Stimulated activated CD8-positive, alpha-beta memory T cell treated with anti-CD3 and anti-CD28 coated beads, Interleukin-7, amount 100 ng/mL, for 4 hours (primary cell): ENCODE measurements at regions not wholly inside any gene's neighbourhood (a gene's known extent, or its start where the extent isn't known, plus 50 kb on each side); places are given as distances from the start of the nearest gene placed in this dataset.
"Not testable (repeated sequence)": the region's sequence is repeated elsewhere in the genome, so short reads cannot be mapped to it uniquely, and the experiment has no call there.

Source experiments
- DNase-seq, 2 donors: peaks; one replicate each; pipeline ENCODE4 v3.0.0-alpha.2; 2020; ENCODE audit warnings: low read depth in 2 of 2

DNA sequence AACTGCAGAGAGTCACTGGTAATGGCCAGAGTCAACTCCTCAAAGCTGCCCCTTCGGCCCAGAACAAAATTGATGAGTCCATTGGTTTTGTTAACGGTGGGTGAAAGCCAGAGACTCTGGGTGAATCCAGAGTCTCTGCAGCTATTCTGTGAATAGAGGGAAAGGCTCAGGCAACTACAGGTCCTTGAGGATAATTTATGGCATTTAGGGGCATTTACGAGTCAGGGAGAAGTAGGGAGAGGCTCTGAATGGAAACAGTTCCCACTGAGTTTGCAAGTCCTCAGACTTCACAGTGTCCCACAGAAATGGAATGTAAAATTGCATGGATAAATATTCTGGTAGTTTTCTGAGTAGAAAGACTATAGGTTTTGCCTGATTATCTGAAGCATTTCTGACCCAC is 257.8 kb downstream of the SEC61B start:
- DNase-seq: no peak

DNA sequence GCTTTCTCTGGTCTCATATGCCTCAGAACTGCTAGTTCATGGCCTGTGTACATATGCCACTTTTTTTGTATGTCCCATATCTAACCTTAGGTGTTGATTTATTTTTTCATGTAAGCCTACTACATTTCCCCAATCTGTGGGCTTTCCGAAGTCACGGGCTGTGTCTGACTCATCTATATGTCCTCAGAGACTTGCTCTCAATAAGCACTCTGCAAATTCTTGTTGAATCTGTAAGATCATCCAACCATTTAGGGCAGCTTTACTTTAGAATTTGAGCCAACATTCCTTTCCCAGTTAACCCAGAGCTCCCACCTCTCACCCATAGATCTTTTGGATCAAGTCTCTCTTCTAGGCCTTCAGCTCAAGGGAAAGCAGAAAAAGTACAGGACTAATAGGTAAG is 263.4 kb downstream of the SEC61B start:
- DNase-seq: no peak

DNA sequence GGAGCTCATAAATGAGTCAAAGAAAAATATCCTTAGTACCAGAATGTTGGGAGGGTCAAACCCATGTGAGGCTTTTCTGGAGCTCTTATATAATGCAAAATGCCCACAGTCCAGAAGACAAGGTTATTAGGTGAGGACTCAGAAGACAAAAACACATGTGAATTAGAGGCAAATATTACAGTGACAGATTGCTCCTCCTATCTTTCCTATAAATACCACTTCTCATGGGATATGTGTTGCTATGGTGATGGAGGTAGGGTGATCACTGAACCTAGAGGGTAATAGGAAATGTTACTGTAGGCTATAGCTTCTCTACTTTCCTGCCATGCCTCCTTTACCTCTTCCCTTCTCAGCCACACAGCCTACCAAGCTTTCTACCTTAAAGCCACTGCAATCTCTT is 264.6 kb downstream of the SEC61B start:
- no peak for DNase-seq

DNA sequence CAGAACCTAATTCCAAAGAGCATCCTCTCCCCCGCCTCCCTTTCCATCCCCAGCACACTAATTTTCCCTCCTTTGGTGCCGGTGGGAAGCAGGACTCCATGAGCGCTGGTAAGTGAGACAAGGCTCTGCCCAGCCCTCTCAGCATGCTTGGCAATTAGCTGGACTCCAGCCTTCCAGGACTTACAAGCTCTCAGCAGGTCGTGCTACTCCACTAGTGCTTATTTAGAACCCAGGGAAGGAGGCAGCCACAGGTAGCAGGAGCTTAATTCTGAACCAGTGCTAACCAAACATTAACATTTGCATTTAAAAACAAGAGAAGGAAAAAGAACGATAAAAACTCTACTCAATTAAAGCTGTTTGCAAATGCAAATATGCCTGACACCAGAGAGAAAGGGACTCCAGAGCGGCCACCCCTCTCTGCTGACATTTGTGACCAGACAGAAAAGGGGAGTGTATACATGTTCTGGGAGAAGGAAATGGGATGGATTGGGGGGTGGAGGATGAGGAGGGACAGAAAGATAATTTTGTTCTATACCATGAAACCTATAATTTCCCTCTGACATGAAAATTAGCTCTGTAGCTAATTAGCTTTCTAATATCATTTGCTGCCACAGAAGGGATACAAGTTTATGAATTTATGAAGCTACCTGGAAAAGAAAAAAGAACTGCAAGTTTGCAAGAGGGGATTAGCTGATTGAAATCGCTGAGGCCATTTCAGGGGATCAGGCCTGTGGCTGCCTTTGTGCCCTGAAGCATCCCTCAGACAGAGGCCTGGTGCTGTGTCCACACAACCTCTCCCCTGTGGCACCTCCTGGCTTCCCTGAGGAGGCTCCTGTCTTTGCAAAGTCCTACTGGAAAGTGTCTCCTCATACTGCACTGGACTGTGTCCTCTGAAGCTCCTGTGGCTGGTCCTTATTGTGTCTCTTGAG is 266.3 kb downstream of the SEC61B start:
- no peak for DNase-seq

DNA sequence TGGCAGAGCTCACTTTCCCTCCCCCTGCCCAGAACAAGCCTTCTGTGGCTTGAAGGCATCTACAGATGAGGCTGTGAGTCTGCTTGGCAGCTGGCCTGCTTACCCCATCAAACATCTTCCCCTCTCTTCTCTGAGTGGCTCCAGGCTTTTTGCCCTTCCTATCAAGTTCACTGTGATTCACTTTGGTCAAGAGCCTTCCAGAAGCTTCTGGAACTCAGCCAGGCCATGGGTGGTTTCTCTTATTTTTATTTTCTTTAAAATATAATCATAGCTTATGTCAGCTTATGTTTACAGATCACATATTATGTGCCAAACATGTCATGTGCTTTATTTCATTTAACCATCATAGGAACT is 267.0 kb downstream of the SEC61B start:
- DNase-seq: no peak

DNA sequence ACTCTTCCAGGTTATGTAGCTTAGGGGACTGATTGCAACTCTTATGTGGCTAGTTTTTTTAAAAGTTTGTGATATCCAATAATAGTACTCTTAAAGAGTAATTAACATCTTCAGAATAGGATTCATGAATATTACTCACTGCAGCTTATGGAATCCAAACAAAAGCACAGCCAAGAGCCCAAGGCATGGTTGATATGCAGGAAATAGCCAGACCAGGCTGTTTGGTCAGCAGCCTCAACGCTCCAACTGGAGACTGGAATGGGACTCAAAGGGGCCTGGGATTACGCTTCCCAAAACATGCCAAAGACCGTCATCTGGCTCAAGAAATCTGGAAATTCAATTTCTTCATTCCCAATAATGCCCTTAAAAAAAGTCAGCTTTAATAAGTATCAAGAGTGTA is 268.6 kb downstream of the SEC61B start:
- no peak for DNase-seq

DNA sequence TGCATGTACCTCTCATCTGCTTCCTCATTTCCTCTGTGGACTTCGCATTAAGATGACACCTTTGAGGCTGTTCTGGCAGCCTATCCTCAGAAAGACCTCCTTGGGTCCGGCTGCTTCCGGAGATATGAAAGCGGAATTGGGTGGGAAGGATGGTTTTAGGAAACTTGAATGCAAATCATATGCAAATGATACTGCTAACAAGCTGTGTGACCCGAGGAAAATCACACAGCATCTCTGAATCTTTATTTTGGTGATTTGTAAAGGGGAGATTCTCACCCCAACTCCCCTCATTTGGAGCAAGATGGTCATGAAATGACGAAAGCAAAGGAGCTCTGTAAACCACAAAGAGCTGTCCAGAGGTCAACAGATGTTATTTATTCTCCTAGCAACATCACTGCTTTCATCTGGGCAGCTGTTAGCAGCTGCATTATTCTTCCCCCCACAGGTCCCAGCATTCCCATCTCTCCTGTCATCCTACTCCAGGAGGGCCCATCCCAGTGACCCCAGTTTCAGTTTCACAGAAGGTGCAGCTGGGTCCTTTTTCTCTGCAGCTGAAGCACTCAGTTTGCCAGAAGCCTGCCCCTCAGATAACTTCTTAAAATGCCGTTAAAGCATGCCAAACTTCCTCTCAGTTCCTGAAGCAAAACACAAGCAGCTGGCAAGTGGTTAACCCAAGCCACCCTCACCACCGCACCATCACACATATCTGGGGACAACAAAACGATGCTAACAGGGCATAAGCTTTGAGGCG is 269.5 kb downstream of the SEC61B start:
- DNase-seq: no peak

DNA sequence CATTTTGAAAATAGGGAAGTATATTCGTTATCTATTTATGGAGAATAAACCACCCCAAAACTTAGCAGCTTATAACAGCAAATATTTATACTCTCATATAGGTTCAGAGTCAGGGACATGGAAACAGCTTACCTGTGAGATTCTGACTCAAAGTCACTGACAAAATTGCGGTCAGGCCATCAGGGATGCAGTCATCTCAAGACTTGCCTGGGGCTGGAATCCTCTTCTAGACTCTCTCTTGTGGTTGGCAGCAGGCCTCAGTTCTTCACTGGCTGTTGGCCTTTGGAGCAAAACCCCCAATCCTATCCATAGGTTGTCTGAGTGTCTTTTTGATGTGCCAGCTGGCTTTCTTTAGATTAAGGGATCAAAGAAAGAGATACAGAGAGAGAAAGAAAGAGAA is 275.6 kb downstream of the SEC61B start:
- DNase-seq: no peak

DNA sequence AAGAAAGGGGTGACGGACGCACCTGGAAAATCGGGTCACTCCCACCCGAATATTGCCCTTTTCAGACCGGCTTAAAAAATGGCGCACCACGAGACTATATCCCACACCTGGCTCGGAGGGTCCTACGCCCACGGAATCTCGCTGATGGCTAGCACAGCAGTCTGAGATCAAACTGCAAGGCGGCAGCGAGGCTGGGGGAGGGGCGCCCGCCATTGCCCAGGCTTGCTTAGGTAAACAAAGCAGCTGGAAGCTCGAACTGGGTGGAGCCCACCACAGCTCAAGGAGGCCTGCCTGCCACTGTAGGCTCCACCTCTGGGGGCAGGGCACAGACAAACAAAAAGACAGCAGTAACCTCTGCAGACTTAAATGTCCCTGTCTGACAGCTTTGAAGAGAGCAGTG is 276.9 kb downstream of the SEC61B start:
- DNase-seq: not testable (repeated sequence)

DNA sequence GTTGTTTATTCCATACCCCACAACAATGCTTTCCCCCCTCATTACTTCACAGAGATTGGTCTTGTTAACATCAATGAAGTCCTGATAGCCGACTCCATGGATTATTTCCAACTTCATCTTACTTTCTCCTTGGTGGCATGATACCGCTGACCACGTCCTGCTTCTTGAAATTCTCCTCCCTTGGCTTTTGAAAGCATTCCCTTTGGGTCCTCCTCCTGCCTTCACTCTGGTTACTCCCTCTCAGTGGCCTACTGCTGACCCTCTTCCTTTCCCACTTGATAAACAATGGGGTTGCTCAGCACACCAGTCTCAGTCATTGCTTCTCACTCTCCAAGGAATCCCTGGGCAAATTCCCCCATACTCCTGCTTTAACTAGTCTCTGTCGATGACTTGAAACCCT is 283.9 kb downstream of the SEC61B start:
- no peak for DNase-seq

DNA sequence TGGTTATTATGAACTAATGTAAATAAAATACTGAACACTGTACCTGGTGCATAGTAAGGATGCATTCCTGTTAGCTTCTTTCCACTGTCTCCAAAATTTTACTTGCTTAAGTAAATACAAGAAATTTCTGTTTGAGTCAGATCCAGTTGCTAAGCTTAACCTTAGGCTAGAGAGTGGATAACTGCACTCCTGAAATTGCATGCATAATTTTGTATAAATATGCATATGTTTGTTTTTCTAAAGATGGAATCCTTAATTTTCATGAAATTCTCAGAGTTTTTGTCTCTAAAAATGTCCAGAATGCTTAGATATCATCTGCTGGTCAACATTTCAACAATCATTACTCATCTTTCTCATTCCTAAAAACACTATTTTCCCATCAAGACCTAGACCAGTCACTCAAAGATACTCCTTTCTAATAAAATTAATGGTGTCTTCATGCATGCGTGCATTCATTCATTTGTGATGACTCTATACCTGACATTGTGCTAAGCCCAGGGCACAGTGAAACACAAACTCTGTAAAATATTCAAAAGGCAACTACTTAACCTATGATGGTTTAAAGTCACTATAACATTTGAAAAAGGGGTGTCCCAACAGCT is 284.8 kb downstream of the SEC61B start:
- DNase-seq: no peak

DNA sequence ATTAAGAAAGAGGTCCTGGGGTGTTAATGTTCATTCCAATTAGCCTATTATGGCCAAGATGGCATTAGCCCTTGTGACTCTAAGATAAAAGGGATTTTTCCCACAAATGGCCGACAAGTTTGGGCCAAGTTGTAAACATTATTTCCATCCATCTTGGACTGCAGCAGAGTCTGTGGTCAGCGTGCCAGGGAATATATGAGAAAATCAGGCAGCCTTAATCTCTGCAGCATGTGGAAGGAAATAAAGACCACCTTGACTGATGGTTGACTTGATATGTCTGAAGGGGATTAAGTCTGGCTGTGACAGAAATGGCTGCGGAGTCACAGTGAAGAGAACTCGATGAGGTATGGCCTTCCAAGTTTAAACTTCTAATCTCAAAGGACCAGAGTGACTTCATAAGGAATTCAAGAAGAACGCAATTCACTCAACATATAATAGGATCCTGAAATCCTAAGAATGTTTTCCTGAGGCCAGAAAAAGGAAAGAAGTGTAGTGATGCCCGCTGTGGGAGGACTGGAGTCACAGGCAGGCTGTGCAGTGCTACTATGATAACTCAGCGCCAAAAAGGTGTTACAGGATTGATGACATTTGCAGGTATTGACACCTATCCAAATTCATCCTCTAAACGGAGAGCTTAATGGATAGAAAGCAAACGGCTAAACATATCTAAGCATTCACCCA is 287.1 kb downstream of the SEC61B start:
- DNase-seq: no peak

DNA sequence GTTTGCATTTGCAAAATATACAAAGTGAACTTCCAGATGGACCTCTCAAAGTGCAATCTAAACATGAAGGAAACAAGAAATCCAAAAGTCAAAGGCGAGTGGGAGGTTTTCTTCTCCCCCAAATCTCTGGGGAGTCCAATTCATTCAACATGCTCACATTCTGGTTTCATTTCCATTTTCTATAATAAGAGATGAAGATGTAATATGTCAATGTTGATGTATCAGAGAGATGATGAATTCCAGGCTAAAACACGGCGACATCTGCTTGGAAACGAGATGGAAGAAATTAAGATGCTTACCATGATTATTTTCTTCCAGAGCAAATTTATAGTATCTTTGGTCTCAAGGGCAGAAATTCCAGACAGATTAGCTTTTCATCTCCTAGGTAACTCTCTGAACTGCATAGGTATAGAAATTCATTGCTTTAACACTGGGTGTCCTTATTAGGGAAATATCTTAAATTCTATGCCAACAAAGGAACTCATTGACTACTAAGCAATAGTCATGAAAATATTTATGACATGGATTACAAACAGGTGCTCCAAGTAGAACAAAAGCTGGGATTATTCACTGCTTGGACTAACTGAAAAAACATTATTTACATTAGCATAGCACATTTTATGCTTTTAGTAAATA is 287.9 kb downstream of the SEC61B start:
- DNase-seq: no peak

DNA sequence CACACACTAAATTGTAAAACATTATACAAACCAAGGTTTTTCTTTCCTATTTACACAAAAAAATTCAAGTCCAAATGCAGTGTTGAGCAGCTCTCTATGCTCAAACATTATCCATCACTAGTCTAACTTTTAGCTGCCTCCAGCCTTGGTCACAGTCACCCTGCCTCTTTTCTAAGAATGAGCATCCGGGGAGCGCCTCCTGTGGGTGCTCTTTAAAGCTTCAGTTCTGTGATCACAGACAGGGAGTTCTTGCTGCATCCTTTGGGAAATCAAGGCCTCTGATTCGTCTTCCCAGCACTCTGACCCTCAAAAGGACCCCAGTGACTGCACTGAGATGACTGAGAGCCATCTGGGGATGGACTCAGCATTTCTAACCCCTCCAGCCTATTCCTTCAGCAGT is 289.6 kb downstream of the SEC61B start:
- no peak for DNase-seq

DNA sequence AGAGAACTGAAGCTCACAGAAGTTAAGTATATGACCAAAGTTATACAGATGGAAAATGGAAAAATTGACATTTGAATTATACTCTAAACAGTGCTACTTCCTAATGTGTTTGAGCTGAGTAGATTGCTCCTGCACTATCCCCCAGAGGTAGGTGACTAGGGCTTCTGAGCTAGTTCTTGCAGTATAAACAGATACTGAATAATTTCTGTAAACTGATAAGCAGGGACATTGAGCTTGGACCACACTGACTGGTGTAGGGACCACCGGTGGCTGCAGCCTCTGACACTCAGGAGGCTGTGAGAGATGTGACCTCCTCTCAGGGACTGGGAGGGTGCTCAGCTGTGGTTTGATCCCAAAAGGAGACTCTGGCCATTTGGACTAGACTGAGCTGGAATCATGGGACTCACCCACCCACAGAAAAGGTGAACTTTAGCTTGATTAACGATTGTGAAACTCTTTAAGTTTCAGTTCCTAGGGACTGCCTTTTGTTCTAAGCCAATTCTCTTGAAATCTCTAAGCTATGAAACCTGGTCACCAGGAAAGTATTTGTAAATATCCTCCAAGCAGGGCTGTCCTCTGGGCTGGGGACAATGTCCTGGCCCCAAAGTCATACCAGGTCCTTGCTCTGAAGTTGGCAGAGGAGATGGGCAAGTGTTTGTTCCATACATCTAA is 291.5 kb downstream of the SEC61B start:
- DNase-seq: no peak

DNA sequence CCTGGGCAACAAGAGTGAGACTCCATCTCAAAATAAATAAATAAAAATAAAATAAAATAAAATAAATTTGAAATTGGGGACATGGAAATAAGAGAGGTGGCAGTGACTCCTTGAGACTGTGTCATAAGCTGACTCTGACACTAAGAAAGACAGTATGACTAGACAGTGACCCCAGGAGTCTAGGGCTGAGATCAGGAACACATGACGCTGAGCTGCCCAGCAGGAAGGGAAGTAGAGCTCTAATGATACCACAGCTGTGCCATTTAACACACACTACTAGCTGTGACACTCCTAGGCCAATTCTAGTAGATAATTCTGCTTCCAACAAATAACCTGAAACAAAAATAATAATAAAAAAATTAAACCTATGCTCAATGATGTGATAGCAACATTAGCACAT is 293.0 kb downstream of the SEC61B start:
- DNase-seq: no peak

DNA sequence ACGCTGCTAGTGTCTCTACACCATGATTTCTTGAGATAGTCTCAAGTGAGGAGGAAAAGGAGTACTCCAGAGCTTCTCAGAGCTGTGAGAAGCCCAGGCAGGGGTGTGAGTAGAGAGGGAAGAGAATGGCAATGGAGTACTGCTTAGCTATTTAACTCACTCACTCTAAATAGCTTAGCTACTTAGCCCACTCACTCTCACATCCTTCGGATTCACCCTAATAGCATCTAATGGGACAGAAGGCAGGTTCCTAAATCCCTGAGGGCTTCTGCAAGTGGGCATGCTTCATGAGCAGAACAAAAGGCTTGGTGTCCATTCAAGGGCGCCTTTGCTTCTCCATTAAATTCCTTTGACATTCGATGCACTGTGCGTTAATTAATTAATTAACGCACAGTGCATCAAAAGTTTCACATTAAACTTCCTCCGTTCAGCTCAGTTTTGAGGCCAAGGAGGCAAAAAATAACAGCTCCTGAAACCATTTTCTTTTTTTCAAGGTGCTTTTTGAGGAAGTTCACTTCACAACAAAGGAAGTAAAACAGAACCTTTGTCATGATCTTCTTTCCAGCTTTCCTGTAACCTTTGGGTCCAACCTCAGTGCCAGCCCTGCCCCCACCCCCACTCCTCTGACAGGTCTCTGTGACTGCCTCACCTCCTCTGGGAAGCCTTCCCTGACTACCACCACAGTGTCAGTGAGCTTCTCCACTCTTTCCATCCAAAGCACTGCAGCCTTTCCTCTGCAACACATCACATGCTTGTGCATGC is 294.0 kb downstream of the SEC61B start:
- no peak for DNase-seq

DNA sequence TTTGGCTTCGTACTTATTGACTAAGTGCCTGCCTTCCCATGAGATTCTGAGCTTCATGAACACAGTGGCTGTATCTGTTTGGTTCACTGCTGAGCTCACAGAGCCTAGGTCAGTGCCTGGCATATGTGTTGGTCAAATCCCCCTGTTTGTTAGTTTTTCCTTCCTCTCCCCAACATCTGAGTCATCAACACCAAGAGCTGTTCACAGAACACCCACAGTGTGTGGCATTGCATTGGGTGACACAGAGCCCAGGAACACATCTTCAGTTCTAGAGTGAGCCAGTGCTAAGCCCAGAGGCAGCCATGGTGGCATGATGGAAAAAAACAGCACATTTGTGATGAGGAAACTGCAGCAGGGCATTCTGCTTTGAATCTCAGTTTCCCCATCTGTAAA is 294.6 kb downstream of the SEC61B start:
- DNase-seq: no peak

DNA sequence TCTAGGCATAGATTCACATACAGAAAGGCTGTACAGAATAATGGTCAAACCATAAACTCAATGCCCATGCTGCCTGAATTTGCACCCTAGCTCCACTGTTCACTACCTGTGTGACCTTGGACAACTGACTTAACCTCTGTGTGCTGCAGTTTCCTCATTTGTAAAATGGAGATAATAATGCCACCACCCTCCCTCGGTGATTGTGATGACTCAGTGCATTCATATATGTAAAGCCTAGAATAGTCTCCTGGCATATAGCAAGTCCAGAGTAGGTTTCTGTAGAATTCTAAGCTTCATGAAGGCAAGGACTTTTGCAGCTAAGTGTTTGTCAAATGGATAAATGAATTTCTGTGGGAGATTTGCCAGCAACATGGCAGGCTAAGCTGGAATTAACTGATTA is 297.8 kb upstream of the NR4A3 start:
- no peak for DNase-seq

DNA sequence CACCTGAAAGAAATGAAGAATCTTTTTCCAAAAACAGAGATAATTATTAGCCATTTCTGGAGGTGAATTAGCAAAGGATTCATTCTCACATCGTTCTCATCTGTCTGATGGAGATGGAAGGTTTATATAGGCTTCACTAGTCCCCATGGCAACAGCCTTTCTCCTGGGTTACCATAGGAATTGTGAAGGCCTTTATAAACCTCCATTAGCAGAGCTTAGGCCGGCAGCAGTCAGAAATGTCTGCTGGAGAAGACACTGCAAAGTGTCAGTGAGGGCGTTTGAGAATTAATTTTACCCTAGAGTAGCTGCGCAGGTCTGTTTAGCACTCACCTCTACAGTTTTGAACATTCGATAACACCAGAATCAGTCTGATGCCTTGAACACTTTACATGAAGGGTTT is 290.4 kb upstream of the NR4A3 start:
- DNase-seq: no peak

DNA sequence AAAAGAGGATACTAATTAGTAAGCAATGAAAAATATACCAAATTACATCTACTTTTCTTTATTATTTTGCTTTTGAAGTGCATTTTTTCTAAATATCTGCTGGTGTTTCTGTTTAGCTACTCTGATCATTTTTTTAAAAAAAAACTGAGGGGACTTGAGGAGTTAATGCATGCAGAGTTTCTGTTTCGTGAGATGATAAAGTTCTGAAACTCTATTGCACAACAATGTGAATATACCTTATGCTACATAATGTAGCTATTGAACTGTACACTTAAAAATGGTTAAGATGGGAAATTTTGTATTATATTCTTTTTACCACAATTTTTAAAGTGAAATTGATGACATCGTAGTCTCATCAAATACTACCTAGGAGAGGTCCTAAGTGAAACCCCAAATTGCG is 288.3 kb upstream of the NR4A3 start:
- no peak for DNase-seq
